ENCODE measurements at regions not wholly inside any gene's neighbourhood (a gene's known extent, or its start where the extent isn't known, plus 50 kb on each side); places are given as distances from the start of the nearest gene placed in this dataset.
A peak's percentile ranks its signal among the peaks of the same experiment; 100 is the strongest.

GRCh38 chr6:74605922-74606581 is 599.8 kb downstream of the COL12A1 start:
- in situ Hi-C loops (cut with MboI; ENCODE audit: low sequenced_read_pairs, unreplicated experiment): no loop called here
- TF ChIP-seq CTCF (IDR thresholded peaks at IDR 0.05; ENCODE audit: borderline replicate concordance, control extremely low read depth, extremely low read depth, insufficient read depth, missing control alignments): no peak
- DNase-seq (ENCODE audit: low spot score): no peak

GRCh38 chr6:74604279-74604678 is 601.6 kb downstream of the COL12A1 start:
- DNase-seq (ENCODE audit: low spot score): no peak
- in situ Hi-C loops (cut with MboI; ENCODE audit: low sequenced_read_pairs, unreplicated experiment): no loop called here

GRCh38 chr6:74603322-74604076 is 602.4 kb downstream of the COL12A1 start:
- no peak for DNase-seq (ENCODE audit: low spot score)
- no peak for TF ChIP-seq CTCF (IDR thresholded peaks at IDR 0.05; ENCODE audit: borderline replicate concordance, control extremely low read depth, extremely low read depth, insufficient read depth, missing control alignments)
- in situ Hi-C loops (cut with MboI; ENCODE audit: low sequenced_read_pairs, unreplicated experiment): no loop called here

More at GRCh38 chr6:74604279-74604678, 601.6 kb downstream of the COL12A1 start:
- TF ChIP-seq CTCF (IDR thresholded peaks at IDR 0.05; ENCODE audit: borderline replicate concordance, control extremely low read depth, extremely low read depth, insufficient read depth, missing control alignments): no peak

GRCh38 chr6:74602206-74602605 is 603.6 kb downstream of the COL12A1 start:
- no peak for TF ChIP-seq CTCF (IDR thresholded peaks at IDR 0.05; ENCODE audit: borderline replicate concordance, control extremely low read depth, extremely low read depth, insufficient read depth, missing control alignments)
- in situ Hi-C loops (cut with MboI; ENCODE audit: low sequenced_read_pairs, unreplicated experiment): no loop called here
- no peak for DNase-seq (ENCODE audit: low spot score)

GRCh38 chr6:74598462-74599393 is 607.1 kb downstream of the COL12A1 start:
- peak; percentile 62 for DNase-seq (ENCODE audit: low spot score)
- in situ Hi-C loops (cut with MboI; ENCODE audit: low sequenced_read_pairs, unreplicated experiment): loop anchor here (25.0 kb wide), 1 partner anchor 614 kb away; the partner anchor contains the start of gene COL12A1
- TF ChIP-seq CTCF (IDR thresholded peaks at IDR 0.05; ENCODE audit: borderline replicate concordance, control extremely low read depth, extremely low read depth, insufficient read depth, missing control alignments): no peak

- no peak for DNase-seq (ENCODE audit: low spot score)
- in situ Hi-C loops (cut with MboI; ENCODE audit: low sequenced_read_pairs, unreplicated experiment): loop anchor here (25.0 kb wide), 1 partner anchor 614 kb away; the partner anchor contains the start of gene COL12A1
- TF ChIP-seq CTCF (IDR thresholded peaks at IDR 0.05; ENCODE audit: borderline replicate concordance, control extremely low read depth, extremely low read depth, insufficient read depth, missing control alignments): no peak
Measured at GRCh38 chr6:74597840-74598239, 608.0 kb downstream of the COL12A1 start.

All from GM13976 (cell line).